ENCODE measurements at regions not wholly inside any gene's neighbourhood (a gene's known extent, or its start where the extent isn't known, plus 50 kb on each side); places are given as distances from the start of the nearest gene placed in this dataset.

- Mint-ChIP-seq H3K27me3 (peaks cover 3% of the 10 kb centered on the region), H3K4me3 (no peak overlapping the region), H3K36me3 (ENCODE audit: low read depth) (no peaks in the 10 kb centered on the region), H3K4me1 (ENCODE audit: low read depth) (no peaks in the 10 kb centered on the region), H3K27ac (no peak overlapping the region), H3K9me3 (no peaks in the 10 kb centered on the region)
- intact Hi-C loops (cut with micrococcal nuclease), result no loop called here
Measured at GRCh38 chr11:116255321-116255953, 517.4 kb downstream of the BUD13 start.

GRCh38 chr11:116250155-116250554, 522.6 kb downstream of the BUD13 start:
- Mint-ChIP-seq H3K36me3 (ENCODE audit: low read depth) (no peaks in the 10 kb centered on the region), H3K4me3 (no peak overlapping the region), H3K4me1 (ENCODE audit: low read depth) (no peaks in the 10 kb centered on the region), H3K27me3 (peaks cover under 1% of the 10 kb centered on the region), H3K27ac (no peak overlapping the region), H3K9me3 (no peaks in the 10 kb centered on the region)
- intact Hi-C loops (cut with micrococcal nuclease), result no loop called here

GRCh38 chr11:116249561-116249960, 523.2 kb downstream of the BUD13 start:
- Mint-ChIP-seq H3K9me3 (no peaks in the 10 kb centered on the region), H3K27ac (no peak overlapping the region), H3K36me3 (ENCODE audit: low read depth) (no peaks in the 10 kb centered on the region), H3K4me3 (no peak overlapping the region), H3K4me1 (ENCODE audit: low read depth) (no peaks in the 10 kb centered on the region), H3K27me3 (peaks cover 1% of the 10 kb centered on the region)
- intact Hi-C loops (cut with micrococcal nuclease), result no loop called here

- H3K27ac Mint-ChIP-seq, result no peak overlapping the region
- no peaks in the 10 kb centered on the region for H3K4me1 Mint-ChIP-seq (ENCODE audit: low read depth)
- no peaks in the 10 kb centered on the region for H3K36me3 Mint-ChIP-seq (ENCODE audit: low read depth)
- no peaks in the 10 kb centered on the region for H3K9me3 Mint-ChIP-seq
- H3K4me3 Mint-ChIP-seq, result no peak overlapping the region
- intact Hi-C loops (cut with micrococcal nuclease), result no loop called here
- H3K27me3 Mint-ChIP-seq, result peaks cover 1% of the 10 kb centered on the region
Measured at GRCh38 chr11:116244889-116245288, 527.9 kb downstream of the BUD13 start.

GRCh38 chr11:116244439-116244838, 528.3 kb downstream of the BUD13 start:
- H3K27ac Mint-ChIP-seq, result no peak overlapping the region
- H3K36me3 Mint-ChIP-seq (ENCODE audit: low read depth), result no peaks in the 10 kb centered on the region
- intact Hi-C loops (cut with micrococcal nuclease), result no loop called here
- no peaks in the 10 kb centered on the region for H3K9me3 Mint-ChIP-seq
- H3K4me1 Mint-ChIP-seq (ENCODE audit: low read depth), result no peaks in the 10 kb centered on the region
- H3K27me3 Mint-ChIP-seq, result peaks cover 1% of the 10 kb centered on the region
- H3K4me3 Mint-ChIP-seq, result no peak overlapping the region

- Mint-ChIP-seq H3K27me3 (peaks cover 1% of the 10 kb centered on the region), H3K9me3 (no peaks in the 10 kb centered on the region), H3K4me3 (no peak overlapping the region), H3K36me3 (ENCODE audit: low read depth) (no peaks in the 10 kb centered on the region), H3K4me1 (ENCODE audit: low read depth) (no peaks in the 10 kb centered on the region), H3K27ac (no peak overlapping the region)
- intact Hi-C loops (cut with micrococcal nuclease), result no loop called here
Measured at GRCh38 chr11:116243991-116244390, 528.8 kb downstream of the BUD13 start.

GRCh38 chr11:116242006-116242405, 530.8 kb downstream of the BUD13 start:
- intact Hi-C loops (cut with micrococcal nuclease), result no loop called here
- Mint-ChIP-seq H3K4me1 (ENCODE audit: low read depth) (no peaks in the 10 kb centered on the region), H3K4me3 (no peak overlapping the region), H3K27me3 (peaks cover 1% of the 10 kb centered on the region), H3K27ac (no peak overlapping the region), H3K9me3 (no peaks in the 10 kb centered on the region), H3K36me3 (ENCODE audit: low read depth) (no peaks in the 10 kb centered on the region)

- Mint-ChIP-seq H3K36me3 (ENCODE audit: low read depth) (no peaks in the 10 kb centered on the region), H3K9me3 (no peaks in the 10 kb centered on the region), H3K4me3 (no peak overlapping the region), H3K27ac (no peak overlapping the region), H3K4me1 (ENCODE audit: low read depth) (no peaks in the 10 kb centered on the region), H3K27me3 (peaks cover 1% of the 10 kb centered on the region)
- intact Hi-C loops (cut with micrococcal nuclease), result no loop called here
Measured at GRCh38 chr11:116240710-116241109, 532.1 kb downstream of the BUD13 start.

GRCh38 chr11:116239247-116239646, 533.5 kb downstream of the BUD13 start:
- Mint-ChIP-seq H3K4me3 (no peak overlapping the region), H3K27me3 (no peaks in the 10 kb centered on the region), H3K36me3 (ENCODE audit: low read depth) (no peaks in the 10 kb centered on the region), H3K4me1 (ENCODE audit: low read depth) (no peaks in the 10 kb centered on the region), H3K9me3 (no peaks in the 10 kb centered on the region), H3K27ac (no peak overlapping the region)
- intact Hi-C loops (cut with micrococcal nuclease), result no loop called here

GRCh38 chr11:116234989-116235568, 537.7 kb downstream of the BUD13 start:
- Mint-ChIP-seq H3K36me3 (ENCODE audit: low read depth) (no peaks in the 10 kb centered on the region), H3K27me3 (peaks cover 1% of the 10 kb centered on the region), H3K4me3 (no peak overlapping the region), H3K9me3 (no peaks in the 10 kb centered on the region), H3K4me1 (ENCODE audit: low read depth) (no peaks in the 10 kb centered on the region), H3K27ac (no peak overlapping the region)
- intact Hi-C loops (cut with micrococcal nuclease), result no loop called here

- intact Hi-C loops (cut with micrococcal nuclease), result no loop called here
- no peak overlapping the region for H3K27ac Mint-ChIP-seq
- peaks cover 7% of the 10 kb centered on the region for H3K27me3 Mint-ChIP-seq
- no peaks in the 10 kb centered on the region for H3K36me3 Mint-ChIP-seq (ENCODE audit: low read depth)
- H3K4me1 Mint-ChIP-seq (ENCODE audit: low read depth), result no peaks in the 10 kb centered on the region
- no peaks in the 10 kb centered on the region for H3K9me3 Mint-ChIP-seq
- H3K4me3 Mint-ChIP-seq, result no peak overlapping the region
Measured at GRCh38 chr11:116233561-116233960, 539.2 kb downstream of the BUD13 start.

- Mint-ChIP-seq H3K9me3 (no peaks in the 10 kb centered on the region), H3K27me3 (peaks cover 7% of the 10 kb centered on the region), H3K4me3 (no peak overlapping the region), H3K4me1 (ENCODE audit: low read depth) (no peaks in the 10 kb centered on the region), H3K36me3 (ENCODE audit: low read depth) (no peaks in the 10 kb centered on the region), H3K27ac (no peak overlapping the region)
- intact Hi-C loops (cut with micrococcal nuclease), result no loop called here
Measured at GRCh38 chr11:116232364-116232828, 540.4 kb downstream of the BUD13 start.

- Mint-ChIP-seq H3K4me1 (ENCODE audit: low read depth) (no peaks in the 10 kb centered on the region), H3K27ac (no peak overlapping the region), H3K36me3 (ENCODE audit: low read depth) (no peaks in the 10 kb centered on the region), H3K27me3 (peaks cover 7% of the 10 kb centered on the region), H3K4me3 (no peak overlapping the region), H3K9me3 (no peaks in the 10 kb centered on the region)
- intact Hi-C loops (cut with micrococcal nuclease), result no loop called here
Measured at GRCh38 chr11:116231543-116231942, 541.2 kb downstream of the BUD13 start.

GRCh38 chr11:116230438-116230837, 542.3 kb downstream of the BUD13 start:
- intact Hi-C loops (cut with micrococcal nuclease), result no loop called here
- no peaks in the 10 kb centered on the region for H3K36me3 Mint-ChIP-seq (ENCODE audit: low read depth)
- H3K9me3 Mint-ChIP-seq, result no peaks in the 10 kb centered on the region
- H3K4me1 Mint-ChIP-seq (ENCODE audit: low read depth), result no peaks in the 10 kb centered on the region
- peaks cover 8% of the 10 kb centered on the region for H3K27me3 Mint-ChIP-seq
- H3K27ac Mint-ChIP-seq, result no peak overlapping the region
- no peak overlapping the region for H3K4me3 Mint-ChIP-seq
